ENCODE measurements at regions not wholly inside any gene's neighbourhood (a gene's known extent, or its start where the extent isn't known, plus 50 kb on each side); places are given as distances from the start of the nearest gene placed in this dataset.
"Not testable (repeated sequence)": the region's sequence is repeated elsewhere in the genome, so short reads cannot be mapped to it uniquely, and the experiment has no call there.

GRCh38 chr3:84724877-84725276, 233.9 kb upstream of the CADM2 start:
- Mint-ChIP-seq H3K27me3 (ENCODE audit: unreplicated experiment) (no peaks in the 10 kb centered on the region), H3K4me1 (ENCODE audit: unreplicated experiment) (peaks cover 7% of the 10 kb centered on the region), H3K4me3 (ENCODE audit: unreplicated experiment) (no peak overlapping the region), H3K36me3 (ENCODE audit: unreplicated experiment) (no peaks in the 10 kb centered on the region), H3K27ac (ENCODE audit: unreplicated experiment) (no peak overlapping the region), H3K9me3 (ENCODE audit: unreplicated experiment) (peaks cover 9% of the 10 kb centered on the region)
- TF ChIP-seq CTCF (IDR thresholded peaks at IDR 0.05), result no peak
- no peak for DNase-seq (ENCODE audit: extremely low spot score, unreplicated experiment)

- peaks cover 9% of the 10 kb centered on the region for H3K27me3 Mint-ChIP-seq (ENCODE audit: unreplicated experiment)
- no peak overlapping the region for H3K4me3 Mint-ChIP-seq (ENCODE audit: unreplicated experiment)
- DNase-seq (ENCODE audit: extremely low spot score, unreplicated experiment), result no peak
- peaks cover 7% of the 10 kb centered on the region for H3K4me1 Mint-ChIP-seq (ENCODE audit: unreplicated experiment)
- H3K36me3 Mint-ChIP-seq (ENCODE audit: unreplicated experiment), result no peaks in the 10 kb centered on the region
- no peak for TF ChIP-seq CTCF (IDR thresholded peaks at IDR 0.05)
- no peak overlapping the region for H3K27ac Mint-ChIP-seq (ENCODE audit: unreplicated experiment)
- H3K9me3 Mint-ChIP-seq (ENCODE audit: unreplicated experiment), result no peaks in the 10 kb centered on the region
Observed at GRCh38 chr3:84727616-84728015, 231.2 kb upstream of the CADM2 start.

DNA sequence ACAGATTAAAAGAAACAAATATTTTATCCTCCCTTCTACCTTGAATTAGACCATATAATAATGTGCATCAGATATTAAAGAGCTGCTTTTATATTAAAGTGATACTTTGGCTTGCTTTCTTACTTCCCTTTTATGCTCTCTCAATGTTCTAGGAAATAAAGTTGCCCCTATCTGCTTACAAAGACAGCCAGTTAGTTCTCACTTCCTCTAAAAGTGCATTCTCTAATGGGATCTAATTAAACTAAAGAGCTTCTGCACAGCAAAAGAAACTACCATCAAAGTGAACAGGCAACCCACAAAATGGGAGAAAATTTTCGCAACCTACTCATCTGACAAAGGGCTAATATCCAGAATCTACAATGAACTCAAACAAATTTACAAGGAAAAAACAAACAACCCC, 224.1 kb upstream of the CADM2 start:
- H3K36me3 Mint-ChIP-seq (ENCODE audit: unreplicated experiment); H3K27ac Mint-ChIP-seq (ENCODE audit: unreplicated experiment); H3K4me3 Mint-ChIP-seq (ENCODE audit: unreplicated experiment); H3K4me1 Mint-ChIP-seq (ENCODE audit: unreplicated experiment); DNase-seq (ENCODE audit: extremely low spot score, unreplicated experiment); H3K9me3 Mint-ChIP-seq (ENCODE audit: unreplicated experiment); H3K27me3 Mint-ChIP-seq (ENCODE audit: unreplicated experiment): not testable (repeated sequence)

DNA sequence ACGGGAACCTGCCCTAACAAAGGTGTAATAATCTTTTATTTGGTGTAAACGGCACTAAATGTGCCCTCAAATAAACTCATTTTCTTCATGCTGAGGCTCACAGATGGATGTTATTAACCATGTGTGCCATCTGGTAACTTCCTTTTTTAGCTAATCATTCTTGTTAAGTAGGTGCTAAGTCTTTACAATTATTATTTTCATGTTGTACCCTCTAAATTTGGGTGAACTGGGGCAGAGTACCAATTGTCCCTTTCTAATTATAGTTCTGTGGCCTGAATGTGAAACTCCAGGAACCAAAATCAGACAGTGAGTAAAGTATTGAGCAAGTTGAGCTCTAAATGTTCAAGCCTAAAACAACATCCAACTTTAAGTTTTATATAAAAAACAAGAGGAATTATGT, 220.7 kb upstream of the CADM2 start:
- Mint-ChIP-seq H3K9me3 (ENCODE audit: unreplicated experiment) (no peaks in the 10 kb centered on the region), H3K27ac (ENCODE audit: unreplicated experiment) (no peak overlapping the region), H3K36me3 (ENCODE audit: unreplicated experiment) (no peaks in the 10 kb centered on the region), H3K27me3 (ENCODE audit: unreplicated experiment) (peaks cover 2% of the 10 kb centered on the region), H3K4me1 (ENCODE audit: unreplicated experiment) (no peaks in the 10 kb centered on the region), H3K4me3 (ENCODE audit: unreplicated experiment) (no peak overlapping the region)
- DNase-seq (ENCODE audit: extremely low spot score, unreplicated experiment), result no peak
- no peak for TF ChIP-seq CTCF (IDR thresholded peaks at IDR 0.05)

- no peak for TF ChIP-seq CTCF (IDR thresholded peaks at IDR 0.05)
Observed at GRCh38 chr3:84742915-84743425, 215.8 kb upstream of the CADM2 start.

DNA sequence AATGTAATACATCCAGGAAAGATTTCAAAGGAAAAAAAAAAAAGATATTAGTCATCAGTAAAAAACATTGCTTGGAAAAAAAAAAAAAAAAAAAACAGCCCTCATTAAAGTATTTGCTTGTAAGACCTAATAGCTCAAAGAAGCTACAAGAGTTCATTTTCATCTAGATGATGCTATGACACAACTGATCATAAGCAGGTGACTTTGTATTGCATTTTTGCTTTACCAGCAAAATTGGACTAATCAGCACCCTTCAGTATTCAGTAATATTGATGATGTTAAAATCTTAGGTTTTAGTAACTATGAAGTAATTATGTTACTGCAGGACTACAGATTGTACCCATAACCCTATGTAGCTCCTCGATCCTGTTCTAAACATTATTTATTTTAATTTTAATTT, 214.7 kb upstream of the CADM2 start:
- Mint-ChIP-seq H3K36me3 (ENCODE audit: unreplicated experiment) (no peaks in the 10 kb centered on the region), H3K27ac (ENCODE audit: unreplicated experiment) (no peak overlapping the region), H3K4me1 (ENCODE audit: unreplicated experiment) (no peaks in the 10 kb centered on the region), H3K9me3 (ENCODE audit: unreplicated experiment) (no peaks in the 10 kb centered on the region), H3K27me3 (ENCODE audit: unreplicated experiment) (peaks cover 2% of the 10 kb centered on the region), H3K4me3 (ENCODE audit: unreplicated experiment) (no peak overlapping the region)
- no peak for TF ChIP-seq CTCF (IDR thresholded peaks at IDR 0.05)
- DNase-seq (ENCODE audit: extremely low spot score, unreplicated experiment), result no peak

More at GRCh38 chr3:84742915-84743425, 215.8 kb upstream of the CADM2 start:
- Mint-ChIP-seq H3K27me3 (ENCODE audit: unreplicated experiment) (peaks cover 2% of the 10 kb centered on the region), H3K4me3 (ENCODE audit: unreplicated experiment) (no peak overlapping the region), H3K9me3 (ENCODE audit: unreplicated experiment) (no peaks in the 10 kb centered on the region), H3K36me3 (ENCODE audit: unreplicated experiment) (no peaks in the 10 kb centered on the region), H3K27ac (ENCODE audit: unreplicated experiment) (no peak overlapping the region), H3K4me1 (ENCODE audit: unreplicated experiment) (no peaks in the 10 kb centered on the region)
- no peak for DNase-seq (ENCODE audit: extremely low spot score, unreplicated experiment)
